DOHH2 (cell line): ENCODE measurements at regions not wholly inside any gene's neighbourhood (a gene's known extent, or its start where the extent isn't known, plus 50 kb on each side); places are given as distances from the start of the nearest gene placed in this dataset.

Experiments used
- H3F3A ChIP-seq: fragments of 200-600 bp; sonication (generic), shearing (Covaris generic); 2 replicates; pipeline ENCODE4 v1.6.0; 2016; ENCODE audit warnings: antibody characterized with exemption, mild to moderate bottlenecking; ENCODE audit not compliant: control insufficient read depth, insufficient read depth
- H3K27ac ChIP-seq: fragments of 200-600 bp; sonication (generic); 2 replicates; pipeline ENCODE4 v1.5.1; 2014; ENCODE audit warnings: low read depth, mild to moderate bottlenecking, low read length, moderate library complexity
- H3K27me3 ChIP-seq: fragments of 200-600 bp; sonication (generic); 2 replicates; pipeline ENCODE4 v1.6.1; 2014; ENCODE audit warnings: mild to moderate bottlenecking, low read length, mixed read lengths; ENCODE audit not compliant: control insufficient read depth
- H3K36me3 ChIP-seq: fragments of 200-600 bp; sonication (generic); 2 replicates; pipeline ENCODE4 v1.6.1; 2014; ENCODE audit warnings: mild to moderate bottlenecking, low read length, moderate library complexity, mixed read lengths; ENCODE audit not compliant: control insufficient read depth
- H3K4me1 ChIP-seq: fragments of 200-600 bp; sonication (generic); 2 replicates; pipeline ENCODE4 v1.6.1; 2014; ENCODE audit warnings: mild to moderate bottlenecking, low read length, mixed read lengths; ENCODE audit not compliant: control insufficient read depth
- H3K4me2 ChIP-seq: fragments of 200-600 bp; sonication (generic); 2 replicates; pipeline ENCODE4 v1.6.0; 2014; ENCODE audit warnings: mild to moderate bottlenecking, low read length, moderate library complexity
- H3K4me3 ChIP-seq: fragments of 200-600 bp; sonication (generic); 2 replicates; pipeline ENCODE4 v1.5.1; 2014; ENCODE audit warnings: mild to moderate bottlenecking, low read length, mixed read lengths
- H3K79me2 ChIP-seq: fragments of 200-600 bp; sonication (generic); 2 replicates; pipeline ENCODE4 v1.6.1; 2014; ENCODE audit warnings: mild to moderate bottlenecking, low read length, mixed read lengths; ENCODE audit not compliant: control insufficient read depth
- H3K9me2 ChIP-seq: fragments of 200-600 bp; sonication (generic); replicated peaks from 2 replicates; pipeline ENCODE4 v1.6.1; 2014; ENCODE audit warnings: mild to moderate bottlenecking, low read length, mixed read lengths; ENCODE audit not compliant: control insufficient read depth
- H3K9me3 ChIP-seq: fragments of 200-600 bp; sonication (generic); 2 replicates; pipeline ENCODE4 v1.6.1; 2014; ENCODE audit warnings: antibody characterized with exemption, low read length, mixed read lengths; ENCODE audit not compliant: control insufficient read depth, insufficient read depth
- H4K20me1 ChIP-seq: fragments of 200-600 bp; sonication (generic); 2 replicates; pipeline ENCODE4 v1.6.0; 2014; ENCODE audit warnings: low read depth, mild to moderate bottlenecking, antibody characterized with exemption, low read length, moderate library complexity; ENCODE audit not compliant: control insufficient read depth, insufficient read depth
- EZH2phosphoT487 ChIP-seq: fragments of 200-600 bp; sonication (generic); IDR thresholded peaks from 2 replicates; pipeline ENCODE4 v1.6.1; 2017; ENCODE audit warnings: borderline replicate concordance, mild to moderate bottlenecking, antibody characterized with exemption, low read length, moderate library complexity, mixed read lengths
- TF ChIP-seq, protein P1 (sequence below): fragments of 200-600 bp; sonication (generic); IDR thresholded peaks from one replicate; pipeline ENCODE4 v1.5.1; 2014; ENCODE audit warnings: antibody characterized with exemption, mild to moderate bottlenecking, low read depth, low read length; ENCODE audit not compliant: poor library complexity, severe bottlenecking

DNA sequence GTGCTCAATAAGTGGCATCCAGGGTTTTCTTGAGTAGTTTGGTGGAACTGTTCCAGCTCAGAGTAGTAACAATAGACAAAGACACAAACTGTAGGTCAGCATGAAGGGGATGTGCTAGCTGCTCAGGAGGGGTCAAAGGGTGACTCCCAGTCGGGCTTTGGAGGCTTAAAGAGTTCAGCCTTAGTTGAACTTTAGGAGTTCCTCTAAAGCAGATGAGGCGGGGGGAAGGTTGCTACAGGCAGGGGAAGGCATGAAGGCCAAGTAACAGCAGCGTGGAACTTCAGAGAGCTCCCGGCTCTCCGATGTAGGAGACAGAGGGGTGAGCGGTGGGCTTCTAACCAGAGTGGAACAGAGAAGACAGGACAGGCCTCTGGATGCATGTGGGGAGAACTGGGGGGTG, 115.5 kb upstream of the CD93 start:
- Histone ChIP-seq H3K27me3 (peaks cover 6% of the 10 kb centered on the region; the same call in 1 of the 2 replicates), H3K27ac (no peak overlapping the region), H3K79me2 (no peaks in the 10 kb centered on the region), H3K4me2 (no peak overlapping the region), H3F3A (no peaks in the 10 kb centered on the region), H4K20me1 (no peaks in the 10 kb centered on the region), H3K4me1 (no peaks in the 10 kb centered on the region), H3K4me3 (no peak overlapping the region), H3K36me3 (no peaks in the 10 kb centered on the region), H3K9me2 (no peaks in the 10 kb centered on the region), H3K9me3 (no peaks in the 10 kb centered on the region)
- TF ChIP-seq, protein P1, sequence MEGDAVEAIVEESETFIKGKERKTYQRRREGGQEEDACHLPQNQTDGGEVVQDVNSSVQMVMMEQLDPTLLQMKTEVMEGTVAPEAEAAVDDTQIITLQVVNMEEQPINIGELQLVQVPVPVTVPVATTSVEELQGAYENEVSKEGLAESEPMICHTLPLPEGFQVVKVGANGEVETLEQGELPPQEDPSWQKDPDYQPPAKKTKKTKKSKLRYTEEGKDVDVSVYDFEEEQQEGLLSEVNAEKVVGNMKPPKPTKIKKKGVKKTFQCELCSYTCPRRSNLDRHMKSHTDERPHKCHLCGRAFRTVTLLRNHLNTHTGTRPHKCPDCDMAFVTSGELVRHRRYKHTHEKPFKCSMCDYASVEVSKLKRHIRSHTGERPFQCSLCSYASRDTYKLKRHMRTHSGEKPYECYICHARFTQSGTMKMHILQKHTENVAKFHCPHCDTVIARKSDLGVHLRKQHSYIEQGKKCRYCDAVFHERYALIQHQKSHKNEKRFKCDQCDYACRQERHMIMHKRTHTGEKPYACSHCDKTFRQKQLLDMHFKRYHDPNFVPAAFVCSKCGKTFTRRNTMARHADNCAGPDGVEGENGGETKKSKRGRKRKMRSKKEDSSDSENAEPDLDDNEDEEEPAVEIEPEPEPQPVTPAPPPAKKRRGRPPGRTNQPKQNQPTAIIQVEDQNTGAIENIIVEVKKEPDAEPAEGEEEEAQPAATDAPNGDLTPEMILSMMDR, result no peak
- no peak for TF ChIP-seq EZH2phosphoT487

DNA sequence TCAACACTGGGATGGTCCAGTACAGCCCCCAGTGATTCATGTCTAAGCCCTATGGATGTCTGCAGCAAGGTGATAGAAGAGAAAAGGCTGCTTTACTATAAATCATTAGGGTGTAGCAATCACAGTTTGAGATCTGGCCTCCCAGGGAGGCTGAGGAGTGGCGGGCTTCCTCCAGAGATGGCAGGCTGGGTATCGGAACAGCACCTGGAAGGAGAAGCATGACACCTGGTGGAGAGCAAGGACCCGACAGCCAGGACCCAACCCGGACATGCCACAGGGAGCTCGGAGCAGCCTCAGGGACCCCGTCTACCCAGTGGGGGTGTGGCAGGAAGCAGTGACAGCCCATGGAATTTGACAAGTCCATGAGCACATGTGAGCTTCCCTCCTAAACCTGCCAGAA, 114.8 kb upstream of the CD93 start:
- H3K27ac ChIP-seq, result no peak overlapping the region
- H4K20me1 ChIP-seq, result no peaks in the 10 kb centered on the region
- no peak overlapping the region for H3K4me3 ChIP-seq
- H3K4me2 ChIP-seq, result no peak overlapping the region
- H3K9me3 ChIP-seq, result no peaks in the 10 kb centered on the region
- H3K9me2 ChIP-seq, result no peaks in the 10 kb centered on the region
- no peaks in the 10 kb centered on the region for H3F3A ChIP-seq
- no peaks in the 10 kb centered on the region for H3K4me1 ChIP-seq
- H3K27me3 ChIP-seq, result peaks cover 6% of the 10 kb centered on the region; the same call in 1 of the 2 replicates
- no peaks in the 10 kb centered on the region for H3K79me2 ChIP-seq
- TF ChIP-seq EZH2phosphoT487, result no peak
- TF ChIP-seq, protein P1, result no peak
- no peaks in the 10 kb centered on the region for H3K36me3 ChIP-seq

- H3K4me1 ChIP-seq, result no peaks in the 10 kb centered on the region
- H3K4me2 ChIP-seq, result no peak overlapping the region
- H3K9me3 ChIP-seq, result no peaks in the 10 kb centered on the region
- H3K4me3 ChIP-seq, result no peak overlapping the region
- no peak overlapping the region for H3K27ac ChIP-seq
- no peaks in the 10 kb centered on the region for H3K79me2 ChIP-seq
- H3F3A ChIP-seq, result no peaks in the 10 kb centered on the region
- no peak for TF ChIP-seq EZH2phosphoT487
- TF ChIP-seq, protein P1, result no peak
- H3K27me3 ChIP-seq, result peaks cover 6% of the 10 kb centered on the region; the same call in 1 of the 2 replicates
- H3K9me2 ChIP-seq, result no peaks in the 10 kb centered on the region
- no peaks in the 10 kb centered on the region for H3K36me3 ChIP-seq
- H4K20me1 ChIP-seq, result no peaks in the 10 kb centered on the region
Observed at GRCh38 chr20:23200413-23200812, 114.3 kb upstream of the CD93 start.

DNA sequence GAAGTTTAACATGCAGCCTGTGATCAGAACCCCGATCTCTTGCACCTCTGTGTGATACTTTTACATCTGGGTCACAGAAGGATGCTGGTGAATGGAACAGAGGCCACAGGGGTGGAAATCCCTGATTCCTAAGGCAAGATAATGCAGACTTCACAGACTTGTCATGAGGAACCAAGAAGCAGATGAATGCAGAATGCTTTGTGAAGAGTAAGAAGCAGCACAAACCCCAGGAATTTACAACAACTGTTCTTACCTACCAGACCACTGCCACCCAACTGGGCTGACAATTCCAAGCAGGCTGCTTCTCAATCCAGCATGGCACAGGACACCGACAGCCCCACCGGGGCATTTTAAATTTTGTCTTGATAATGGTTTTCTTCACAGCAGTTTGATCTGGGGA, 113.2 kb upstream of the CD93 start:
- Histone ChIP-seq H3K9me3 (no peaks in the 10 kb centered on the region), H3K4me3 (no peak overlapping the region), H3K79me2 (no peaks in the 10 kb centered on the region), H4K20me1 (no peaks in the 10 kb centered on the region), H3K27ac (no peak overlapping the region), H3K4me2 (no peak overlapping the region), H3K9me2 (no peaks in the 10 kb centered on the region), H3K36me3 (no peaks in the 10 kb centered on the region), H3K4me1 (no peaks in the 10 kb centered on the region), H3K27me3 (peaks cover 6% of the 10 kb centered on the region; the same call in 1 of the 2 replicates), H3F3A (no peaks in the 10 kb centered on the region)
- TF ChIP-seq, protein P1, result no peak
- no peak for TF ChIP-seq EZH2phosphoT487
